NCI-H446 (cell line): ENCODE measurements at regions not wholly inside any gene's neighbourhood (a gene's known extent, or its start where the extent isn't known, plus 50 kb on each side); places are given as distances from the start of the nearest gene placed in this dataset.
"Not testable (repeated sequence)": the region's sequence is repeated elsewhere in the genome, so short reads cannot be mapped to it uniquely, and the experiment has no call there.

Experiments used
- DNase-seq, 2 experiments: peaks; one replicate each; lab custom pipeline; 2025; lab: John Stamatoyannopoulos, UW

DNA sequence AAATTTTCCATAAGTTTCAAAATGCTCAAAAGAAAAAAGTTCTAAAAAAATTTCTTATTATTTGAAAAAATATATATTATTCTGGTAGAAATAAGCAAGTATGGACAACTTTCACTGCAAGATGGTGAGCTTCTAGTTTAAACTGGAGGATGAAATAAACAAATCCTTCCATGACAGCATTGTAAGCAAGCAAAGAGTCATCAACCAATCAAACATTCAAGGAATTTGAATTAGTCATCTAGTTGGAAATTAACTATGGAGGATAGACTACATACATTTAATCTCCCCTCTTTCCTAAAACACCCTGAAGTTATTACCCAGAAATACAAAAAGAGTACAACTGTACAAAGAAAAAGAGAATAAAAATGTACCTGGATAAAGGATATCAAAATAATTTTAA lies 51.0 kb upstream of the IRX5 start:
- DNase-seq, result no peak

DNA sequence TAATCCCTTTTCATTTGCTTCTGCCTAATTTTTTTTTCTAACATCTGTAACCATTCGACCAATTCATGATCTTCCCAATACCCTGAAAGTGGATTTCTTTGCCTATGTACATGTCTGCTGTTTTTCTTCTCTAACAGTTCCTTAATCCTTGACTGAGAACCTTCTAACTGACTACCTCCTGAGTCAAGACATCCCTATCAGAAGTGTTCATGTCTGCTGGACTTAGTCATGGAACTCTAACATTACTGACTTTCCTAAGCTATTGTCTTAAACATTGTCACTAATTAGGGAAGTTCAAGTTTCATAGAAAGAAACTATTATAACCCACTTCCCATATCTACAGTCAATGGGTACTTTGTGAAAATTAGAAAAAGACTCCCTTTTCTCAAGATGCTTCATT lies 52.4 kb upstream of the IRX5 start:
- no peak for DNase-seq

DNA sequence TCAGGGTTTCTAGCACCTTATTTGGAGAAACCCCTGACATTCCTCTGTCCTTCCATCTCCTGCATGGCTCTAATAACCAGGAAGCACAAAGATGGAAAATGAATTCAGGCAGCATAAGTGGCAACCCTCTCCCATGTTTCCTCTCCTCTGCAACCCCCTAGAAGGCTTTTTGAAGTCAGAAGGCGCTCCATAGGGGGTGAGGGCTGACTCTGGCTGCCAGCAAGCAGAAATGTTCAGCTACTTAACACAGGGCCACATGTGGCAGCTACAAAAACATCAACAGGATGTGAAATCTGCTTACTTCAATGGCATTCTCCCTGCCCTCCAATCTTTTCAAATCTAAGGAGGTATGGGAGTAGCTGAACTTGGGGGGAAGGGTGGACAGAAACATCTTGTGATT lies 55.2 kb upstream of the IRX5 start:
- no peak for DNase-seq

DNA sequence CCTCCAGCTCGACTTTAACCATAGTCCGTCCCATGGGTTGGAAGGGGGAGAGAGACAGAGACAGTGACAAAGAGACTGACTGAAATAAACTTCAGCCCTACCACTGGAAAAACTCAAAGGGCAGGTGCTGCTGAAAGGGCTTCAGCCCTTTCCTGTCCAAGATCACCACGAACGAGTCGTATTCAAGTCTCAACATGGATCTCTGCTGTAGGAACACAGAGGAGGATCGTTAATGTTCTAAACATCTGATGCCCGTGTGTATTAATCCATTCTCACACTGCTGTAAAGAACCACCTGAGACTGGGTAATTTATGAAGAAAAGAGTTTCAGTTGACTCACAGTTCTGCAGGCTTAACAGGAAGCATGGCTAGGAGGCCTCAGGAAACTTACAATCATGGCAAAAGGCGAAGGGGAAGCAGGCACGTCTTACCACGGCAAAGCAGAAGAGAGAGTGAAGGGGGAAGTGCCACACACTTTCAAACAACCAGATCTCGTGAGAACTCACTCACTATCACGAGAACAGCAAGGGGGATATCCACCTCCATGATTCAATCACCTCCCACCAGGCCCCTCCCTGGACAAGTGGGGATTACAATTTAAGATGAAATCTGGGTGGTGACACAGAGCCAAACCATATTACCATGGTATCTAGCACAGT lies 56.8 kb upstream of the IRX5 start:
- DNase-seq, result not testable (repeated sequence)

DNA sequence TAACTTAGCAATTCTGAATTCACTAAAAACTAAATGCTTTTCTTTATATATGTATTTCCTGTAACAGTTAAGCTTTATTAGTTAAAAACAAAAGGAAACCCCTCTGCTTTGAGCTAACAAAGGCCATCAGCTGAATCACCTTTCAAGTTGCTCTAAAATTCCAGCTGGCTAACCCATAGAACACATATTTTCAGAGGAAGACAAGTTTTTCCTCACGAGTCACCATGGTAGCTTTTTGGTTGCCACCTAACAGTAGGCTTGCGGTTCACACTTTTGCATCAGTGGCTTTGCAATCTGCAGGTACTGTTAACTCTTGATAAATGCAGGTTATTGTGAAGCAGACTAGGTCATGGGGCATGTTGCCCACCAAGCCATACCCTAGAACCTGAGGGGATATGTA lies 57.6 kb upstream of the IRX5 start:
- DNase-seq, result no peak

DNA sequence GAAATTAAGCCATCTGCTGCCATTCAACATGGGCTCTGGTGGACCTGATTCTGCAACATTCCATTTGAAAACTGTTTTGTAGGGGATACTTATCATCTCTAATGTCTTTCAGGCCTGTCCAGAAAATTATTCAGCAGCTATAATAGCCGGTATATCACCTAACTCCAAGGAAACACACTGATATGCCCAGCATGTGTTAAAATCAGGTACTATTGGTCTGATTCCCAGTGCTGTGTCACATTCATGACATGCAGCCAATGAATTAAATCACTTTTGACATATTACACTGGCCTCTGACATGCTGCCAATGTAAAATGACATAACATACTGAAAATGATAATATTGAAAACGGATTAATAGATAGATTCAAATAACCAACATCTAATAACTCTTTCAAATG lies 60.5 kb upstream of the IRX5 start:
- DNase-seq, result no peak

DNA sequence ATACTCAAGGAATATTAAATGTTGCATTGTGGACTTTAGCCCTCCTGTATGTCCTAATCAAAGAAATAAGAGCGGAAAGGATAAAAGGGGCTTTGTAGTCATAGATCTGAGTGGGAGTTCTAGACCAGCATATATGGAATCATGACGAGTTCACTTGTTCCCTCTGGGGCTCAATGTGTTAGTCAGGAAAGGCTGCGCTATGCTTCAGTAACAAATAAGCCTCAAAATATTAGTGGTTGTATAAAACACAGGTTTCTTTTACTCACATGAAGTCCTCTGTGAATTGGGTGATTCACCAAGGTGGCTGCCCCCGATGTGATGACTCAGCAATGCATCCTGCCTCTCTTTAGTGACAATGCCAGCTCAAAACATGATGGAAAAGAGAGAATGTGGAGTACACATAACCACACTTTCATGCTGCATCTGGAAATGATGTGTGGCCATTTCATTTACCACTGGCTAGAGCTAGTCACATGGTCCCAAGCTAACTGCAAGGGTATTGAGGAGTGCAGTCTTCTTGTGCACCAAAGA lies 63.3 kb upstream of the IRX5 start:
- no peak for DNase-seq

DNA sequence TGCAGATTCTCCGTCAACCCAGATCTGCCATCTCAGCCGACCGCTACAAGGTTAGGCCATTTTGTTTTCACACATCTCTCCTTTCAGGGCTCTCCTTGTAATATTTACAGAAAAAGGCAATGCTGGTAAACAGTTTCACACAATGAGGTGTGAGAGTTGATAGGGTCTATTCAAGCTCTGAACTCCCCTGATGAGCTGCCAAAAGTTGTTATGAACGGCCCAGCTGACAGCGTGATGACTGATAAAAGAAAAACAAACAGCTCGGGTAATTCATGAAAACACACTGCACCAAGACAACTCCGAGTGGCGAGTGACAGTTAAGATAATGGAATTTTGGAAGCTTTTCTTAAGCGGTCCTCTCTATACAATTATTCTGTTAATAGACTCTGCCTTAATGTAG lies 68.1 kb upstream of the IRX5 start:
- DNase-seq, result no peak

DNA sequence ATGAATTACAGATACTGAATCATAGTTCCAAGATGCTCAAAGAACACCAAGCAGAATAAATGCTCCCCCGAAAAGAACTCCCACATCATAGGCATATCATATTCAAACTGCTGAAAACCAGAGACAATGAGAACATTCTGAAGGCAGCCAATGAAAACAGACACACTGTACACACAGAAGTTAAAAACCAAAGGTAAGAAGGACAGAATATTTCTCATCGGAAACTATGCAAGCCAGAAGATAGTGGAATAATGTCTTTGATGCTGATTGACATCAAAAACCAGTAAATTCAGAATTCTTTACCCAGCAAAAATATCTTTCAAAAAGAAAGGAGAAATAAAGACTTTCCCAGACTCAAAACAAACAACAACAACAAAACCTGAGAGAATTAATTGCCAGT lies 73.8 kb upstream of the IRX5 start:
- DNase-seq, result no peak

DNA sequence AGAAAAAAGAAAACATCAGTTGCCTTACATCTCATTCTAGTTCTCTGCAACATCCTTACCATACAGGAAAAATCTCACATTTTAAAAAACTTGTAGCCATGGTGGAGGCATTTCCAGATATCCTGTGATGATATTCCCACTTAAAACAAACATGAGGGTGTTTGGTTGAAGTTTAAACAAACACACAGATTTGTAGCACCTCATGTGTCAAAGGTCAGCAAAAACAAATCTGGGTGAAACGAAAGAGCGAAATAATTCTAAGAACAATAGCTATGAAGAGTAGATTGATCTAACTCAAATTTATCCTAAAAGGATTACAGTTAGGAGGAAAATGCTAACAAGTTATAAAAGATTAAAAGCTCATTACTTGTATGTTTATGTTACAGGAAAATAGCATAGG lies 83.1 kb upstream of the IRX5 start:
- DNase-seq, result no peak

DNA sequence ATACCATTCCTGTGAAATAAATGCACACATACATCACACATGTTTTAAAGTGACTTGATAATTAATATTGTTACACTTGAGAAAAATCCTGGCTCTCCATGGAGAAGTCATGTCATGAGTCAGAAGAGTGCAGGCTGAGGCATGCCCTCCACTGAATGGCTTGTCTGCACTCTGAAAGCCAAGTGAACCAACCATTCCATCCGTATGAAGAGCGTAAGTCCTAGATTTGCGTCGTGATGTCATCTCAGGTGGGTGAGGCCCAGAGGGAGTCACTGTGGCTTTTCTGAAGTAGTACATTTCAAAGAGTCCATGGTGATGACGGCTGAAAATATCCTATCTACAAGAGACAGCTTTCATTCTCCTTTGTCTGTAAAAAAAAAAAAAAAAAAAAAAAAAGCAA lies 83.5 kb upstream of the IRX5 start:
- DNase-seq, result no peak

DNA sequence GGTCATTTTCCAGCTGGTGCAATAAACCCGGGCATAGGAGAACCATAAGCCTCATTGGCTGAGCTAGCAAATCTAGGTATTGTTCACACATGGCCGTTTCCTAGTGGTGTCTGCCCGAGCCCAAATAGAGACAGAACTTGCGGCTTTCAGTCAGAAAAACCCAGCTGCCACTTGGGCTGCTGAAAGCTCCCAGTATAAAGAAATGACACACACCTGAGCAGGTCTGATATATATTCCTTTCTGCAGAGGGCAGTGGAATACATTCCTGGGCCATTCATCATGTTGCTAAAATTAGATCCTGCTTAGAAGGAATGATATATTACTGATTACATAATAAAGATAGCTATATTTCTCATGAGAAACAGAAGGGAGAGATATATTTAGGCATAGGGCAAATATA lies 83.9 kb upstream of the IRX5 start:
- DNase-seq, result no peak

DNA sequence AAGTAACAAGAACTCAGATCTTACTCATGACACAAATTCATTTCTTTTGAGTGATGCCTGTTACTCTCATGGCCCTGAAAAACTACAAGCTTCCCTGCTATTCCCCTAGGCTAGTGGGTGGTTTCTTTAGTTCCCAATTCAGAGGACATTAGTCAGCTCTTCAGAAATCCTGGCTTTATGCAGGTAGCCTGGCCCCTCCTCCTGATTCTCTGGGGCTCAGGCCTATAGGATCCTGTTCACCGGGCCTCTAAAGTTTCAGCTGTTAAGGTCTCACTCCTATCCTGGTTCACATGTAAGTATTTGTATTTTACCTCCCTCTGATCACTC lies 87.3 kb upstream of the IRX5 start:
- DNase-seq, result no peak

DNA sequence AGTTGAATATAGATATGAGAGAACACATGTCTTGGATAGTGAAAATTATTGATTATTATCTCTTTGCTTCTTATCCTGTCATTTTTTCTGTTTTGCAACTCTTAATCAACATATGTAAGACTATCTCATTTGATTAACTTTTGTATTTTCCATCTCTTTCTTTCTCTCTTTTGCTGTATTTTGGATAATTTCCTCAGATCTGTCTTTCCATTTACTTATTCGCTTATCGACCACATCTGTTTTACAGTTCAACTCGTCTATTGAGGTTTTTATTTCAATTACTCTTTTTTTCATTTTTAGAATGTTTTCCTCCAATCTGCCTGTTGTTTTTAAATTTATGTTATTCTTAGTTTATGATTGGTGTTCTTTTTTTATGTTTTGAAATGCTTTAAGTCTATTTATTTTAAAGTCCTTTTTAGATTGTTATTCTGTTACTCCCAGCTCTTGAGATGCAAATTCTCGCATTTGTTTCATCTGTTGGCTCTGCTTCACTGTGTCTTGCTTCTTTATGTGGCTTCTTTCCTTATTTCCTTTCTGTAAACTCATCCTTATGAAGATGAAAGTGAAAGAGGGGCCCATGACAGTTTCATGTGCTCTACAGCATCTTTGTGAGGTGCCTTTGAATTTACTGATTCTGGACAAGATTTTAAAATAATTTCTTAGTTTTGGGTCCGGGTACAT lies 87.8 kb upstream of the IRX5 start:
- DNase-seq, result no peak

DNA sequence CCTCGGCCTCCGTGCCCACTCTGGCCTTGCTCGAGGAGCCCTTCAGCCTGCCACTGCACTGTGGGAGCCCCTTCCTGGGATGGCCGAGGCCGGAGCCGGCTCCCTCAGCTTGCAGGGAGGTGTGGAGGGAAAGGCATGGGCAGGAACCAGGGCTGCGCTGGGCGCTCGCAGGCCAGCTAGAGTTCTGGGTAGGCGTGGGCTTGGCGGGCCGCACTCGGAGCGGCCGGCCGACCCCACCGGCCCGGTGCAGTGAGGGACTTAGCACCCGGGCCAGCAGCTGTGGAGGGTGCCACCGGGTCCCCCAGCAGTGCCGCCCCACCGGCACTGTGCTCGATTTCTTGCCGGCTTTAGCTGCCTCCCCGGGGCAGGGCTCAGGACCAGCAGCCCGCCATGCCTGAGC lies 101.0 kb upstream of the IRX5 start:
- no peak for DNase-seq

DNA sequence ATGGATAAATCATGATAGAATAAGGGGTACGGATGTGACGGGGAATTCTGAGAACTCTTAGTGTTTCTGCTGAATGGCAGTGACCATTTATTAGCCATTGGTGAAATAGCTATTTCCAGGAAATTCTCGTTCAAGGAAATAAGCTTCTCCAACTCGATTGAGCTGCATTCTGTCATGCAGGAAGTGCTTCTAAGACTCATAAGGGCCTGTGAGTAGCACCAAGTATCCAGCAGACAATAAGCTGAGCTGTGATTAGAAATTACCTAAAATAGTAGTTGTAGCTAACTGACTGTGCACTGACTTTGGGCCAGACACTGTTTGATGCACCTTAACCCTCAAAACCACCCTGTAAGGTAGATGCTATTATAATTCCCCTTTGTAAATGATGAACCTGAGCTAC lies 107.8 kb upstream of the IRX5 start:
- no peak for DNase-seq

DNA sequence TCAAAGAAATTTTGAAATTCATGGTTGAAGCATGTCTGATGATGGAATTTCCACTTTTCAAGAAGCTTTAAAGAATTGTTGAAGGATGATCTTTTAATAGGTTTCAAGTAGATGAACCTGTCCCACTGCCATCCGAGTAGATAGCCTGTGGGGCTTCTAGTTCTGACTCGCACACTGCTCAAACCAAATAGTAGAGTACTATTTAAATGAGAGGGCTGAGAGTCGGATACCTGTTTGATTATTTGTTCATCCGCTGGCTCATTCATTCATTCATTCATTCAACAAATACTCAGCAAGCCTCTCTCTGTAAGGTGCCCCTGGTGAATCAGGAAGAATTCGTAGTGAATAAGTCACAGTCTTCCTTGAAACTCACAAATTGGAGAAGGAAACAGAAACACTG lies 108.2 kb upstream of the IRX5 start:
- no peak for DNase-seq

DNA sequence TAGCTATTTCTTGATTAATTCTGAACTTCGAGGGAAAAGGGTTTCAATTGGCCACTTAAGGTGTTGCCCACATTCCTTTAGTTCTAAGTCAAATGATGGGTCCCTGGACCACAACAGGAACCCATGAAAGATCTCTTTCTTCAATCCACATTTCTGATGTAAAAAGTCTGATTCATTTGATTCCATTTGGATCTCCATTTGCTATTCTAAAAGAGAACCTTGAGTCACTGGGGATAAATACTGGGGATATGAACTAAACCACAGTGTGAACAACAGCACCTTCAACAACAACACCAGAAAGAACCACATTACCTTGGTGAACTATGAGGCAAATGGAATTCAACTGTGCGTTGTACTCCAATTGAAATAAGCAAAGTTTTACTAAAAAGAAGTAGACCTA lies 108.9 kb upstream of the IRX5 start:
- no peak for DNase-seq

DNA sequence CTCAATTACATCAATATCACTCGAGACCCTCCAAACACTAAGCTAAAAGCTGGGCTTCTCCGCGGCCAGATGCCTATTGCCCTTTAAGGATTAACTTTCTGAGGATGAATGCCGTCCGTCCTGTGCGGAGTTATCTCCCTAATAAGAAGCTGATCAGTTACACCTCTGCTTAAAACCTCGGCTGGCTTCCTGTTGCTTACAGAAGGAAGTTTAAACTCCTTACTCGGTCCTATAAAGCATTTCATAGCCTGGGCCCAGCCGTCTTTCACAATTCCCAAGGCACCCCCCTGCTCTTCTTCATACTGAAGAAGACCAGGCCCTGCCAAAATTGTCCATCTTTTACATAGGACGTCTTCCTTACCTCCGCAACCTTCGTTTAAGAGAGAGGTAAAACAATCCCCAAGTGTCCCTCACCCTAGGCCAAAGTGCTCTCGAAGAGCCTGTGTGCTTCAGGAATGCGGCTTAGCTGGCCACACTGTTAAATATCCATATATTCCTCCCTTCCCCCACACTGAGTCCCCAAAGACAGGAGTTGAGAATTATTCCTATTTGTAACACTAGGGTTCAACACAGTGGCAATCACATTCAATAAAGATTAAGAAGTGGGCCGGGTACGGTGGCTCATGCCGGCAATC lies 112.6 kb upstream of the IRX5 start:
- DNase-seq, result no peak

DNA sequence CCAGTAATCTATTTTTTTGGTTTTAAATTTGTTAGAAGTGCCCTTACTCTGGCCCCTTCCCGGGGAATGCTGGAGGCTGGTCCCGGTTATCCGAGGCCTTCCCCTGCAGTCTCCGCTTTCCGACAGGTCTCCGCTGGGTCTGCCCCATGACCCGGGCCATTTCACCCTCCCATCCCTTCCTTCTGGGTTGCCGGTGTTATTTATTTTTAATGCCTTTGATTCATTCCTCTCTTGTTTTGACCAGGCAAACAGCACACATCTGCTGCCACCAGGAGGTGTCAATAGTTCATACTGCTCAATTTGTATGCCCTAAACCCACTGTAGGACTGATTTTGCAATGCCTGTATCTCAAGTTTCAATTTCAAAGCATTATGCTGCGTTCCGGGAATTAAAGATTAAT lies 113.2 kb upstream of the IRX5 start:
- no peak for DNase-seq

DNA sequence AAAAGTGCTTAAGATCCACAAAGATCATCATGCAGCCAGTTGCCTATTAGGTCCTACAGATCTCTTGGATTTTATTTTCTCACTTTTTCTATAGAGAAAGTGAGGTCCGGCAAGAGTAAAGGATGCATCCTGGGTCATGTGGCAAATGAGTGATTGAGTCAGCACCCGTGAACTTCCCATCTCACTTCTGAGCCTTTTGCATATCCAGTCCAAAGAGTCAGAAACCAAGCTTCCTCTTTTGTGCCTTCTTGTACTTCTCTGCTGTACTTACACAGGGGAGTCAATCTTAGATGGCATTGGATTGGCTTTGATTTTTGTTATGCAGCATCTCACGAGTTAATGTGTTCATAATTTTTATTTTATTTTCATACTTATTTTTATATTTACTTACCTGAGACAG lies 114.2 kb upstream of the IRX5 start:
- DNase-seq, result no peak

DNA sequence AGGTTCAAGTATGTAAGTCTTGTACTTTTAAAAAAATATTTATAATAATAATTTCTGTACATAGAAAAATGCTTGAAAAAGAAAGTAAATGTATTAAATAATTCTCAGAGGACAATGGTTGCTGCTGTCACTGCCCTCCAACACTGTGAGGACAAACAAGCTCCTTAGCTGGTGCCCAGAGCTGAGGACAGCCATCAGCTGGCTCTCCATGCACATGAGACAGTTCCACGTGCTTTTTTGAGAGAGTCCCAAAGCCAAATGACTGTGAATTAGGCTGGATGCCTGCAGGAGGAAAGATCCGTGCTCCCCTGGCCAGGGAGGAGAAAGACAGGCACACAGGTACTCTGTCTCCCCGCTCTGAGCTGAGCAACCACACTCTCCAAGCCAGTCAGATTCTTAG lies 115.5 kb upstream of the IRX5 start:
- DNase-seq, result no peak

DNA sequence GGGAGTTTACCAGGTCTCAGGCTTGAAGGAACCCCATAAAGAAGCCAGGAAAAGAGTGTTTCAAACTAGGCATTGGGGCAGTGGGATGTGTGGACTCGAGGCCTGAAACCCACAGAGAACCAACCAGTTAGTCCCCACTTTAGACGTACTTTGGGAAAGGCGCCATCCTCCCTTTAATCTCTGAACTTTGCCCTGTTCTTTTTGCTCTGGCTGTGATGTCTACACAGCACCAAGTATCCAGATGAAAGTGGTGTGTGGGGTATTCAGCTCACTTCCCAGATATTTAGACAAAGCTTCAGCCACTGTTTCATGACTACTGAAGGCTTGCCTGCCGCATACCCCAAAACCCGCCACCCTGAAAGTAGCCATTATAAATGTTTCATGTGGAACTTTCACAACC lies 116.9 kb upstream of the IRX5 start:
- no peak for DNase-seq

DNA sequence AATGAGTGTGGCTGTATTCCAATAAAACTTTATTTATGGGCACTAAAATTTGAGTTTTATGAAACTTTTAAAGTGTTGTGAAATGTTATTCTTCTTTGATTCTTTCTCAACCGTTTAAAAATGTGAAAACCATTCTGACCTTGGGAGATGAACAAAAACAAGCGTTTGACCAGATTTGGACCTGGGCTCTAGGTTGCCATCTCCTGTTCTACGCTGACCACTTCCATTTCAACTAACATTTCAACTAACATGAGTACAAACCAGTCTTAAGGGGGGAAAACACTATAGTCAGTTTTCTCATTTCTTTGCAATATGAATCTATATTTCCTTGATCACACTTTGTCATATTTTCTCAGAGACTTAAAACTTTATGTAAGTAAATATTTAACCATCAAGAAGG lies 118.4 kb upstream of the IRX5 start:
- DNase-seq, result no peak
